Activated CD4-positive, alpha-beta memory T cell treated with anti-CD3 and anti-CD28 coated beads for 36 hours (primary cell): ENCODE measurements at regions not wholly inside any gene's neighbourhood (a gene's known extent, or its start where the extent isn't known, plus 50 kb on each side); places are given as distances from the start of the nearest gene placed in this dataset.
"Not testable (repeated sequence)": the region's sequence is repeated elsewhere in the genome, so short reads cannot be mapped to it uniquely, and the experiment has no call there.

ENCODE experiments used
- CTCF ChIA-PET: fragments of 350-600 bp; sonication (Branson Sonifier 250); formaldehyde crosslinking; loops from one replicate; lab custom pipeline; 2021; ENCODE audit warnings: antibody characterized with exemption, inconsistent platforms; lab: Charles Lee
- POLR2A ChIA-PET: fragments of 350-600 bp; sonication (Branson Sonifier 250); formaldehyde crosslinking; loops from one replicate; lab custom pipeline; 2021; ENCODE audit warnings: antibody characterized with exemption; lab: Charles Lee
- DNase-seq: peaks from one replicate; pipeline ENCODE4 v3.0.0-alpha.2; 2020
- H3K27ac Mint-ChIP-seq: one replicate; pipeline ENCODE4 v1.8.0; 2021; ENCODE audit warnings: mixed read lengths
- H3K27me3 Mint-ChIP-seq: one replicate; pipeline ENCODE4 v1.8.0; 2021; ENCODE audit warnings: mixed read lengths
- H3K36me3 Mint-ChIP-seq: one replicate; pipeline ENCODE4 v1.8.0; 2021; ENCODE audit warnings: mixed read lengths
- H3K4me1 Mint-ChIP-seq: one replicate; pipeline ENCODE4 v1.8.0; 2021; ENCODE audit warnings: low read depth, mixed read lengths
- H3K4me3 Mint-ChIP-seq: one replicate; pipeline ENCODE4 v1.8.0; 2021; ENCODE audit warnings: mild to moderate bottlenecking, mixed read lengths
- H3K9me3 Mint-ChIP-seq: one replicate; pipeline ENCODE4 v1.8.0; 2021; ENCODE audit warnings: mixed read lengths
- intact Hi-C: fragments of 100-400 bp; cut with micrococcal nuclease; formaldehyde crosslinking; loops from one replicate; pipeline ENCODE4 v1.15.1; 2023

- Mint-ChIP-seq H3K36me3 (no peaks in the 10 kb centered on the region), H3K4me1 (no peaks in the 10 kb centered on the region), H3K27ac (no peak overlapping the region), H3K4me3 (no peak overlapping the region), H3K27me3 (no peaks in the 10 kb centered on the region), H3K9me3 (no peaks in the 10 kb centered on the region)
- intact Hi-C loops, result no loop called here
- ChIA-PET CTCF (no interaction called here), POLR2A (no interaction called here)
- no peak for DNase-seq
Observed at GRCh38 chr6:77094821-77095220, 368.5 kb downstream of the HTR1B start.

- intact Hi-C loops, result no loop called here
- Mint-ChIP-seq H3K4me3 (no peak overlapping the region), H3K9me3 (no peaks in the 10 kb centered on the region), H3K27ac (no peak overlapping the region), H3K4me1 (no peaks in the 10 kb centered on the region), H3K36me3 (no peaks in the 10 kb centered on the region), H3K27me3 (no peaks in the 10 kb centered on the region)
- ChIA-PET CTCF (no interaction called here), POLR2A (no interaction called here)
- no peak for DNase-seq
Observed at GRCh38 chr6:77092971-77093370, 370.3 kb downstream of the HTR1B start.

- Mint-ChIP-seq H3K4me1 (no peaks in the 10 kb centered on the region), H3K4me3 (no peak overlapping the region), H3K27me3 (no peaks in the 10 kb centered on the region), H3K9me3 (no peaks in the 10 kb centered on the region), H3K36me3 (no peaks in the 10 kb centered on the region), H3K27ac (no peak overlapping the region)
- ChIA-PET POLR2A (no interaction called here), CTCF (no interaction called here)
- no peak for DNase-seq
- intact Hi-C loops, result no loop called here
Observed at GRCh38 chr6:77089776-77090175, 373.5 kb downstream of the HTR1B start.

GRCh38 chr6:77087794-77088318 lies 375.4 kb downstream of the HTR1B start:
- CTCF ChIA-PET, intact Hi-C loops, H3K4me3 Mint-ChIP-seq, H3K9me3 Mint-ChIP-seq, H3K27me3 Mint-ChIP-seq, H3K36me3 Mint-ChIP-seq, DNase-seq, H3K4me1 Mint-ChIP-seq, H3K27ac Mint-ChIP-seq, POLR2A ChIA-PET: not testable (repeated sequence)

GRCh38 chr6:77074037-77074713 lies 389.1 kb downstream of the HTR1B start:
- intact Hi-C loops, result no loop called here
- Mint-ChIP-seq H3K27me3 (no peaks in the 10 kb centered on the region), H3K36me3 (no peaks in the 10 kb centered on the region), H3K4me3 (no peak overlapping the region), H3K9me3 (peaks cover 2% of the 10 kb centered on the region), H3K27ac (no peak overlapping the region), H3K4me1 (no peaks in the 10 kb centered on the region)
- ChIA-PET POLR2A (no interaction called here), CTCF (no interaction called here)
- DNase-seq, result no peak

- no peak for DNase-seq
- ChIA-PET CTCF (no interaction called here), POLR2A (no interaction called here)
- Mint-ChIP-seq H3K36me3 (no peaks in the 10 kb centered on the region), H3K27ac (no peak overlapping the region), H3K27me3 (no peaks in the 10 kb centered on the region), H3K9me3 (peaks cover 2% of the 10 kb centered on the region), H3K4me1 (no peaks in the 10 kb centered on the region), H3K4me3 (no peak overlapping the region)
- intact Hi-C loops, result no loop called here
Observed at GRCh38 chr6:77073410-77073760, 389.9 kb downstream of the HTR1B start.

GRCh38 chr6:77072694-77073409 lies 390.4 kb downstream of the HTR1B start:
- Mint-ChIP-seq H3K4me1 (no peaks in the 10 kb centered on the region), H3K36me3 (no peaks in the 10 kb centered on the region), H3K4me3 (no peak overlapping the region), H3K27me3 (no peaks in the 10 kb centered on the region), H3K9me3 (peaks cover 2% of the 10 kb centered on the region), H3K27ac (no peak overlapping the region)
- intact Hi-C loops, result no loop called here
- POLR2A ChIA-PET, result no interaction called here
- DNase-seq, result no peak
- CTCF ChIA-PET, result no interaction called here

- no peak overlapping the region for H3K4me3 Mint-ChIP-seq
- no peak overlapping the region for H3K27ac Mint-ChIP-seq
- peaks cover 9% of the 10 kb centered on the region for H3K9me3 Mint-ChIP-seq
- no peaks in the 10 kb centered on the region for H3K27me3 Mint-ChIP-seq
- ChIA-PET POLR2A (interaction anchor here (0.5 kb wide), 1 partner anchor 431 kb away, joined by 5 read pairs; no protein-coding TSS in a partner anchor), CTCF (no interaction called here)
- H3K36me3 Mint-ChIP-seq, result no peaks in the 10 kb centered on the region
- intact Hi-C loops, result no loop called here
- DNase-seq, result no peak
- H3K4me1 Mint-ChIP-seq, result no peaks in the 10 kb centered on the region
Observed at GRCh38 chr6:77063494-77063893, 399.8 kb downstream of the HTR1B start.

- ChIA-PET POLR2A (no interaction called here), CTCF (no interaction called here)
- Mint-ChIP-seq H3K36me3 (no peaks in the 10 kb centered on the region), H3K4me3 (no peak overlapping the region), H3K9me3 (peaks cover 30% of the 10 kb centered on the region), H3K27ac (no peak overlapping the region), H3K27me3 (no peaks in the 10 kb centered on the region), H3K4me1 (no peaks in the 10 kb centered on the region)
- no peak for DNase-seq
- intact Hi-C loops, result no loop called here
Observed at GRCh38 chr6:77055711-77056110, 407.6 kb downstream of the HTR1B start.

- ChIA-PET CTCF (no interaction called here), POLR2A (no interaction called here)
- H3K4me1 Mint-ChIP-seq, result no peaks in the 10 kb centered on the region
- DNase-seq, result no peak
- H3K27ac Mint-ChIP-seq, result no peak overlapping the region
- H3K4me3 Mint-ChIP-seq, result no peak overlapping the region
- intact Hi-C loops, result no loop called here
- H3K36me3 Mint-ChIP-seq, result no peaks in the 10 kb centered on the region
- H3K27me3 Mint-ChIP-seq, result no peaks in the 10 kb centered on the region
- peaks cover 45% of the 10 kb centered on the region for H3K9me3 Mint-ChIP-seq
Observed at GRCh38 chr6:77040568-77041195, 422.6 kb downstream of the HTR1B start.

- H3K27ac Mint-ChIP-seq, result no peak overlapping the region
- H3K27me3 Mint-ChIP-seq, result no peaks in the 10 kb centered on the region
- POLR2A ChIA-PET, result no interaction called here
- H3K9me3 Mint-ChIP-seq, result peaks cover 45% of the 10 kb centered on the region
- H3K36me3 Mint-ChIP-seq, result no peaks in the 10 kb centered on the region
- H3K4me1 Mint-ChIP-seq, result no peaks in the 10 kb centered on the region
- H3K4me3 Mint-ChIP-seq, result no peak overlapping the region
- CTCF ChIA-PET, result no interaction called here
- no peak for DNase-seq
- intact Hi-C loops, result no loop called here
Observed at GRCh38 chr6:77038807-77039206, 424.5 kb downstream of the HTR1B start.

- Mint-ChIP-seq H3K4me3 (no peak overlapping the region), H3K27ac (no peak overlapping the region), H3K9me3 (peaks cover 41% of the 10 kb centered on the region), H3K4me1 (no peaks in the 10 kb centered on the region), H3K36me3 (no peaks in the 10 kb centered on the region), H3K27me3 (no peaks in the 10 kb centered on the region)
- POLR2A ChIA-PET, result no interaction called here
- CTCF ChIA-PET, result no interaction called here
- intact Hi-C loops, result no loop called here
- no peak for DNase-seq
Observed at GRCh38 chr6:77037439-77037838, 425.9 kb downstream of the HTR1B start.
